ENCODE measurements at regions not wholly inside any gene's neighbourhood (a gene's known extent, or its start where the extent isn't known, plus 50 kb on each side); places are given as distances from the start of the nearest gene placed in this dataset.

DNA sequence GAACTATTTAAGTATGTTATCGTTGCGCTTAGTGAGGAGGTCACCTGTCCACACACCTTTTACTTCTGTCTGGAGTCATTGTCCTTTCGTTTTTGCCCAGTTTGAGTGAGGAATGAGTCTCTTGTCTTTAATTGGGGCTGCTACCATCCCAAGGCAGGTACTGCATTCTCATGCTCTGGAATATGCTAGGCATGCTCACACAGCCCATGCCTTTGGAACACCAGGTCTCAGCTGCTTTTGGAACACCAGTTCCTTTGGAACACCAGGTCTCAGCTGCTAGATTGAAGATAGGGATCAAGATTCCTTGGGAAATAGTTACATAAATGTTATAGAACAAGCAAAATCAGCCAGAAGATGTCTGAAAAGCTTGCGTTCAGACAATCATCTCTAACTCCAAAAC, 73.1 kb downstream of the AREG start:
- TF ChIP-seq, protein P1, sequence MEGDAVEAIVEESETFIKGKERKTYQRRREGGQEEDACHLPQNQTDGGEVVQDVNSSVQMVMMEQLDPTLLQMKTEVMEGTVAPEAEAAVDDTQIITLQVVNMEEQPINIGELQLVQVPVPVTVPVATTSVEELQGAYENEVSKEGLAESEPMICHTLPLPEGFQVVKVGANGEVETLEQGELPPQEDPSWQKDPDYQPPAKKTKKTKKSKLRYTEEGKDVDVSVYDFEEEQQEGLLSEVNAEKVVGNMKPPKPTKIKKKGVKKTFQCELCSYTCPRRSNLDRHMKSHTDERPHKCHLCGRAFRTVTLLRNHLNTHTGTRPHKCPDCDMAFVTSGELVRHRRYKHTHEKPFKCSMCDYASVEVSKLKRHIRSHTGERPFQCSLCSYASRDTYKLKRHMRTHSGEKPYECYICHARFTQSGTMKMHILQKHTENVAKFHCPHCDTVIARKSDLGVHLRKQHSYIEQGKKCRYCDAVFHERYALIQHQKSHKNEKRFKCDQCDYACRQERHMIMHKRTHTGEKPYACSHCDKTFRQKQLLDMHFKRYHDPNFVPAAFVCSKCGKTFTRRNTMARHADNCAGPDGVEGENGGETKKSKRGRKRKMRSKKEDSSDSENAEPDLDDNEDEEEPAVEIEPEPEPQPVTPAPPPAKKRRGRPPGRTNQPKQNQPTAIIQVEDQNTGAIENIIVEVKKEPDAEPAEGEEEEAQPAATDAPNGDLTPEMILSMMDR (tag by site-specific recombination; IDR thresholded peaks at IDR 0.05), result no peak
- TF ChIP-seq ZNF175 (tag by site-specific recombination; IDR thresholded peaks at IDR 0.05), result no peak
- TF ChIP-seq, protein P2, sequence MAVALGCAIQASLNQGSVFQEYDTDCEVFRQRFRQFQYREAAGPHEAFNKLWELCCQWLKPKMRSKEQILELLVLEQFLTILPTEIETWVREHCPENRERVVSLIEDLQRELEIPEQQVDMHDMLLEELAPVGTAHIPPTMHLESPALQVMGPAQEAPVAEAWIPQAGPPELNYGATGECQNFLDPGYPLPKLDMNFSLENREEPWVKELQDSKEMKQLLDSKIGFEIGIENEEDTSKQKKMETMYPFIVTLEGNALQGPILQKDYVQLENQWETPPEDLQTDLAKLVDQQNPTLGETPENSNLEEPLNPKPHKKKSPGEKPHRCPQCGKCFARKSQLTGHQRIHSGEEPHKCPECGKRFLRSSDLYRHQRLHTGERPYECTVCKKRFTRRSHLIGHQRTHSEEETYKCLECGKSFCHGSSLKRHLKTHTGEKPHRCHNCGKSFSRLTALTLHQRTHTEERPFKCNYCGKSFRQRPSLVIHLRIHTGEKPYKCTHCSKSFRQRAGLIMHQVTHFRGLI (tag by site-specific recombination; IDR thresholded peaks at IDR 0.05), result no peak
- TF ChIP-seq BCL11B (tag by site-specific recombination; IDR thresholded peaks at IDR 0.05; ENCODE audit: low read depth), result no peak
- no peak for TF ChIP-seq ZNF777 (tag by site-specific recombination; IDR thresholded peaks at IDR 0.05; ENCODE audit: borderline replicate concordance)
